ENCODE measurements at regions not wholly inside any gene's neighbourhood (a gene's known extent, or its start where the extent isn't known, plus 50 kb on each side); places are given as distances from the start of the nearest gene placed in this dataset.

DNA sequence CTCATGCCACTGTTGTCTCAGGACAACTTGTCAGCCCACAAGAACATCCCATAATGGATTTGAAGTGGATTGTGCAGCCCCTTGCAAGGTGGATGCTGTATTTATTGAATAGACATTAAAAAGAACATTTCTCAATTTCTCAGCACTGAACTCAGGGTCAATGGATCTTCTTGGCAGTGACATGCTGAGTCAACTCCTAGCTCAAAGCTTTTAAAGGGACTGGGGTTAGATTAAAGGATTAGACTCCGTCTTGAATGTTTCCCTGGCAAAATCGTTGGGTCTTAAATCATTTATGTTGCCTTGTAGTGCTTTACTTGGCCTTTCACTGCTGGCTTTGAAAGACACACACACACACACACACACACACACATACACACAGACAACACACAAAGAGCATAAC, 221.6 kb upstream of the PBX1 start:
- TF ChIP-seq CTCF (IDR thresholded peaks at IDR 0.05 in 2 of 3, conservative IDR thresholded peaks at IDR 0.05 in 1 of 3; ENCODE audit: borderline replicate concordance in 1 of 3, insufficient read depth in 1 of 3, low read depth in 2 of 3, low read length in 2 of 3) (no peak), SP1 (IDR thresholded peaks at IDR 0.05; ENCODE audit: low read depth) (no peak), EZH2 (IDR thresholded peaks at IDR 0.05) (no peak), POLR2A (IDR thresholded peaks at IDR 0.05; ENCODE audit: borderline replicate concordance, extremely low read depth, insufficient read depth, insufficient read length) (no peak), EGR1 (IDR thresholded peaks at IDR 0.05; ENCODE audit: low read depth) (no peak), YY1 (IDR thresholded peaks at IDR 0.05; ENCODE audit: extremely low read depth, insufficient replicate concordance, low read depth, low read length) (no peak), TCF7L2 (IDR thresholded peaks at IDR 0.05; ENCODE audit: borderline replicate concordance, extremely low read depth, insufficient read depth, insufficient read length) (no peak), EZH2phosphoT487 (IDR thresholded peaks at IDR 0.05; ENCODE audit: borderline replicate concordance) (no peak)

All from HCT116 (cell line).